ENCODE measurements at regions not wholly inside any gene's neighbourhood (a gene's known extent, or its start where the extent isn't known, plus 50 kb on each side); places are given as distances from the start of the nearest gene placed in this dataset.

- TF ChIP-seq POLR2A (IDR thresholded peaks at IDR 0.05) (no peak), CTCF (IDR thresholded peaks at IDR 0.05) (no peak)
These were observed 572.5 kb upstream of the JAG1 start for GRCh38 chr20:11246251-11246775.
